DOHH2 (cell line): ENCODE measurements at regions not wholly inside any gene's neighbourhood (a gene's known extent, or its start where the extent isn't known, plus 50 kb on each side); places are given as distances from the start of the nearest gene placed in this dataset.
"Not testable (repeated sequence)": the region's sequence is repeated elsewhere in the genome, so short reads cannot be mapped to it uniquely, and the experiment has no call there.

ENCODE experiments used
- EZH2phosphoT487 ChIP-seq: fragments of 200-600 bp; sonication (generic); IDR thresholded peaks from 2 replicates; pipeline ENCODE4 v1.6.1; 2017; ENCODE audit warnings: borderline replicate concordance, mild to moderate bottlenecking, antibody characterized with exemption, low read length, moderate library complexity, mixed read lengths
- TF ChIP-seq, protein P1 (sequence below): fragments of 200-600 bp; sonication (generic); IDR thresholded peaks from one replicate; pipeline ENCODE4 v1.5.1; 2014; ENCODE audit warnings: antibody characterized with exemption, mild to moderate bottlenecking, low read depth, low read length; ENCODE audit not compliant: poor library complexity, severe bottlenecking

DNA sequence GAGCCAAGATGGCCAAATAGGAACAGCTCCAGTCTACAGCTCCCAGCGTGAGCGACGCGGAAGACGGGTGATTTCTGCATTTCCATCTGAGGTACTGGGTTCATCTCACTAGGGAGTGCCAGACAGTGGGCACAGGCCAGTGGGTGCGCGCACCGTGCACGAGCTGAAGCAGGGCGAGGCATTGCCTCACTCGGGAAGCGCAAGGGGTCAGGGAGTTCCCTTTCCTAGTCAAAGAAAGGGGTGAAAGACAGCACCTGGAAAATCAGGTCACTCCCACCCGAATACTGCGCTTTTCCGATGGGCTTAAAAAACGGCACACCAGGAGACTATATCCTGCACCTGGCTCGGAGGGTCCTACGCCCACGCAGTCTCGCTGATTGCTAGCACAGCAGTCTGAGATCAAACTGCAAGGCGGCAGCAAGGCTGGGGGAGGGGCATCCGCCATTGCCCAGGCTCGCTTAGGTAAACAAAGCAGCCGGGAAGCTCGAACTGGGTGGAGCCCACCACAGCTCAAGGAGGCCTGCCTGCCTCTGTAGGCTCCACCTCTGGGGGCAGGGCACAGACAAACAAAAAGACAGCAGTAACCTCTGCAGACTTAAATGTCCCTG, 216.7 kb upstream of the FZD8 start:
- TF ChIP-seq, protein P1, sequence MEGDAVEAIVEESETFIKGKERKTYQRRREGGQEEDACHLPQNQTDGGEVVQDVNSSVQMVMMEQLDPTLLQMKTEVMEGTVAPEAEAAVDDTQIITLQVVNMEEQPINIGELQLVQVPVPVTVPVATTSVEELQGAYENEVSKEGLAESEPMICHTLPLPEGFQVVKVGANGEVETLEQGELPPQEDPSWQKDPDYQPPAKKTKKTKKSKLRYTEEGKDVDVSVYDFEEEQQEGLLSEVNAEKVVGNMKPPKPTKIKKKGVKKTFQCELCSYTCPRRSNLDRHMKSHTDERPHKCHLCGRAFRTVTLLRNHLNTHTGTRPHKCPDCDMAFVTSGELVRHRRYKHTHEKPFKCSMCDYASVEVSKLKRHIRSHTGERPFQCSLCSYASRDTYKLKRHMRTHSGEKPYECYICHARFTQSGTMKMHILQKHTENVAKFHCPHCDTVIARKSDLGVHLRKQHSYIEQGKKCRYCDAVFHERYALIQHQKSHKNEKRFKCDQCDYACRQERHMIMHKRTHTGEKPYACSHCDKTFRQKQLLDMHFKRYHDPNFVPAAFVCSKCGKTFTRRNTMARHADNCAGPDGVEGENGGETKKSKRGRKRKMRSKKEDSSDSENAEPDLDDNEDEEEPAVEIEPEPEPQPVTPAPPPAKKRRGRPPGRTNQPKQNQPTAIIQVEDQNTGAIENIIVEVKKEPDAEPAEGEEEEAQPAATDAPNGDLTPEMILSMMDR = not testable (repeated sequence)
- not testable (repeated sequence) for TF ChIP-seq EZH2phosphoT487
